ENCODE measurements at regions not wholly inside any gene's neighbourhood (a gene's known extent, or its start where the extent isn't known, plus 50 kb on each side); places are given as distances from the start of the nearest gene placed in this dataset.

DNA sequence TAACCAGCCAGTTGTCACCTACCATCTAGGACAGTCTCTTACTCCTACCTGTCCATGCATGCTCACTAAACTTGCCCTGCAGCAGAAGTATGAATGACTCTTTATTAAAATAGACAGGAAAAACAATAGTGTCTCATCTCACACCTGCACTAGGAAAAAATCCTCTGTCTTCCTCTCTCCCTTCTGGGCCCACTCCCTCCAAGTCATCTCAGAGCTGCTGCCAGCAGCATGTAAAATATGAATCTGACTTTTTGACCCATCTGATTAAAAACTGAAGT is 93.5 kb upstream of the THBS1 start:
- TF ChIP-seq, protein P1, sequence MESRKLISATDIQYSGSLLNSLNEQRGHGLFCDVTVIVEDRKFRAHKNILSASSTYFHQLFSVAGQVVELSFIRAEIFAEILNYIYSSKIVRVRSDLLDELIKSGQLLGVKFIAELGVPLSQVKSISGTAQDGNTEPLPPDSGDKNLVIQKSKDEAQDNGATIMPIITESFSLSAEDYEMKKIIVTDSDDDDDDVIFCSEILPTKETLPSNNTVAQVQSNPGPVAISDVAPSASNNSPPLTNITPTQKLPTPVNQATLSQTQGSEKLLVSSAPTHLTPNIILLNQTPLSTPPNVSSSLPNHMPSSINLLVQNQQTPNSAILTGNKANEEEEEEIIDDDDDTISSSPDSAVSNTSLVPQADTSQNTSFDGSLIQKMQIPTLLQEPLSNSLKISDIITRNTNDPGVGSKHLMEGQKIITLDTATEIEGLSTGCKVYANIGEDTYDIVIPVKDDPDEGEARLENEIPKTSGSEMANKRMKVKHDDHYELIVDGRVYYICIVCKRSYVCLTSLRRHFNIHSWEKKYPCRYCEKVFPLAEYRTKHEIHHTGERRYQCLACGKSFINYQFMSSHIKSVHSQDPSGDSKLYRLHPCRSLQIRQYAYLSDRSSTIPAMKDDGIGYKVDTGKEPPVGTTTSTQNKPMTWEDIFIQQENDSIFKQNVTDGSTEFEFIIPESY (IDR thresholded peaks at IDR 0.05; ENCODE audit: borderline replicate concordance, low read depth), result no peak
- TF ChIP-seq, protein P2, sequence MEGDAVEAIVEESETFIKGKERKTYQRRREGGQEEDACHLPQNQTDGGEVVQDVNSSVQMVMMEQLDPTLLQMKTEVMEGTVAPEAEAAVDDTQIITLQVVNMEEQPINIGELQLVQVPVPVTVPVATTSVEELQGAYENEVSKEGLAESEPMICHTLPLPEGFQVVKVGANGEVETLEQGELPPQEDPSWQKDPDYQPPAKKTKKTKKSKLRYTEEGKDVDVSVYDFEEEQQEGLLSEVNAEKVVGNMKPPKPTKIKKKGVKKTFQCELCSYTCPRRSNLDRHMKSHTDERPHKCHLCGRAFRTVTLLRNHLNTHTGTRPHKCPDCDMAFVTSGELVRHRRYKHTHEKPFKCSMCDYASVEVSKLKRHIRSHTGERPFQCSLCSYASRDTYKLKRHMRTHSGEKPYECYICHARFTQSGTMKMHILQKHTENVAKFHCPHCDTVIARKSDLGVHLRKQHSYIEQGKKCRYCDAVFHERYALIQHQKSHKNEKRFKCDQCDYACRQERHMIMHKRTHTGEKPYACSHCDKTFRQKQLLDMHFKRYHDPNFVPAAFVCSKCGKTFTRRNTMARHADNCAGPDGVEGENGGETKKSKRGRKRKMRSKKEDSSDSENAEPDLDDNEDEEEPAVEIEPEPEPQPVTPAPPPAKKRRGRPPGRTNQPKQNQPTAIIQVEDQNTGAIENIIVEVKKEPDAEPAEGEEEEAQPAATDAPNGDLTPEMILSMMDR (IDR thresholded peaks at IDR 0.05), result no peak
- TF ChIP-seq, protein P3, sequence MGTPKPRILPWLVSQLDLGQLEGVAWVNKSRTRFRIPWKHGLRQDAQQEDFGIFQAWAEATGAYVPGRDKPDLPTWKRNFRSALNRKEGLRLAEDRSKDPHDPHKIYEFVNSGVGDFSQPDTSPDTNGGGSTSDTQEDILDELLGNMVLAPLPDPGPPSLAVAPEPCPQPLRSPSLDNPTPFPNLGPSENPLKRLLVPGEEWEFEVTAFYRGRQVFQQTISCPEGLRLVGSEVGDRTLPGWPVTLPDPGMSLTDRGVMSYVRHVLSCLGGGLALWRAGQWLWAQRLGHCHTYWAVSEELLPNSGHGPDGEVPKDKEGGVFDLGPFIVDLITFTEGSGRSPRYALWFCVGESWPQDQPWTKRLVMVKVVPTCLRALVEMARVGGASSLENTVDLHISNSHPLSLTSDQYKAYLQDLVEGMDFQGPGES (IDR thresholded peaks at IDR 0.05; ENCODE audit: low read depth, low read length), result no peak
- no peak for TF ChIP-seq GABPA (IDR thresholded peaks at IDR 0.05; ENCODE audit: low read depth)
- no peak for TF ChIP-seq ELF1 (IDR thresholded peaks at IDR 0.05)
- no peak for TF ChIP-seq JUND (IDR thresholded peaks at IDR 0.05)
- TF ChIP-seq SMC3 (IDR thresholded peaks at IDR 0.05; ENCODE audit: low read depth, low read length), result no peak
- TF ChIP-seq, protein P4, sequence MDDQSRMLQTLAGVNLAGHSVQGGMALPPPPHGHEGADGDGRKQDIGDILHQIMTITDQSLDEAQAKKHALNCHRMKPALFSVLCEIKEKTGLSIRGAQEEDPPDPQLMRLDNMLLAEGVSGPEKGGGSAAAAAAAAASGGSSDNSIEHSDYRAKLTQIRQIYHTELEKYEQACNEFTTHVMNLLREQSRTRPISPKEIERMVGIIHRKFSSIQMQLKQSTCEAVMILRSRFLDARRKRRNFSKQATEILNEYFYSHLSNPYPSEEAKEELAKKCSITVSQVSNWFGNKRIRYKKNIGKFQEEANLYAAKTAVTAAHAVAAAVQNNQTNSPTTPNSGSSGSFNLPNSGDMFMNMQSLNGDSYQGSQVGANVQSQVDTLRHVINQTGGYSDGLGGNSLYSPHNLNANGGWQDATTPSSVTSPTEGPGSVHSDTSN (IDR thresholded peaks at IDR 0.05), result no peak

Data from SK-N-SH (cell line).